ENCODE measurements at regions not wholly inside any gene's neighbourhood (a gene's known extent, or its start where the extent isn't known, plus 50 kb on each side); places are given as distances from the start of the nearest gene placed in this dataset.

- Histone ChIP-seq H3K4me3 (ENCODE audit: low read depth in 1 of 2, low read length in 2 of 2) (no peak overlapping the region), H3K27me3 (ENCODE audit: control insufficient read depth in 1 of 2, insufficient read depth in 2 of 2, low read length in 2 of 2) (no peaks in the 10 kb centered on the region), H3K27ac (ENCODE audit: low read depth in 2 of 2, low read length in 1 of 2) (no peak overlapping the region), H3K4me1 (ENCODE audit: control insufficient read depth in 2 of 2, insufficient read depth in 2 of 2, low read length in 1 of 2) (no peaks in the 10 kb centered on the region), H3K36me3 (ENCODE audit: control insufficient read depth in 2 of 2, insufficient read depth in 2 of 2, low read length in 1 of 2) (no peaks in the 10 kb centered on the region), H3K9me3 (ENCODE audit: control insufficient read depth in 2 of 2, insufficient read depth in 1 of 2, low read depth in 1 of 2, low read length in 1 of 2) (peaks cover 0 to 5% of the 10 kb centered on the region in 2 donors)
- WGBS, 2 donors, result 61 to 73% methylated on average over 3 of the region's 3 CpGs
These were observed 156.6 kb downstream of the RPAP3 start for GRCh38 chr12:47549258-47549657.

DNA sequence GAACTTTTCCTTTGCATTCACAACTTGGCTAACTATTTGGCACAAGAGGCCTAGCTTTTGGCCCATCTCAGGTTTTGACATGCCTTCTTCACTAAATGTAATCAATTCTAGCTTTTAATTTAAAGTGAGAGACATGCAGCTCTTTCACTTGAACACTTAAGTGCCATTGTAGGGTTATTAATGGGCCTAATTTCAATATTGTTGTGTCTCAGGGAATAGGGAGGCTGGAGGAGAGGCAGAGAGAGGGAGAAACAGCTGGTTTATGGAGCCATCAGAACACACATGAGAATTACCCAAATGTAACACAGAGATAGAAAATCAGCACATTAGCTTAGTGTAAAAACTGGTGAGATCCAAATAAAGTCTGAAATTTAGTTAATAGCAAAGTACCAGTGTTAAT, 157.4 kb downstream of the RPAP3 start:
- Histone ChIP-seq H3K27ac (ENCODE audit: low read depth in 2 of 2, low read length in 1 of 2) (no peak overlapping the region), H3K9me3 (ENCODE audit: control insufficient read depth in 2 of 2, insufficient read depth in 1 of 2, low read depth in 1 of 2, low read length in 1 of 2) (peaks cover 0 to 4% of the 10 kb centered on the region in 2 donors), H3K27me3 (ENCODE audit: control insufficient read depth in 1 of 2, insufficient read depth in 2 of 2, low read length in 2 of 2) (no peaks in the 10 kb centered on the region), H3K36me3 (ENCODE audit: control insufficient read depth in 2 of 2, insufficient read depth in 2 of 2, low read length in 1 of 2) (no peaks in the 10 kb centered on the region), H3K4me3 (ENCODE audit: low read depth in 1 of 2, low read length in 2 of 2) (no peak overlapping the region), H3K4me1 (ENCODE audit: control insufficient read depth in 2 of 2, insufficient read depth in 2 of 2, low read length in 1 of 2) (no peaks in the 10 kb centered on the region)

DNA sequence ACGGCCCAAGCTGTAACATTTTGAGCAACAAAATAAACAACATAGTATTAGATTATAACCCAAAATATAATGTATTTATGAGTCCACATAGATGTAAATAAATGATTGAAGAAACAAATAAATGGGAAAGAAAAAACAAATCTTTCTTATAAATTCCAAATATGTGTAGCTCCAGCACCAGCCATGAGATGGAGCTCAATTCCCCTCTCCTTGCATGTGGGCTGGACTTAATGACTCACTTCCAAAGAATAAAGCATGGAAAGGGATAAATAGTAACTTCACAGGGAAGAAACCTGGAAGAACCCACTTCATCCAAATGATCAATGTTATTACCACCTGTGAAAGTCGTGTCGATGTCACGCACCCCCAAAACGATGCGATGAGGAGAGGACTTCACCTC, 158.8 kb downstream of the RPAP3 start:
- Histone ChIP-seq H3K4me1 (ENCODE audit: control insufficient read depth in 2 of 2, insufficient read depth in 2 of 2, low read length in 1 of 2) (no peaks in the 10 kb centered on the region), H3K27ac (ENCODE audit: low read depth in 2 of 2, low read length in 1 of 2) (no peak overlapping the region), H3K4me3 (ENCODE audit: low read depth in 1 of 2, low read length in 2 of 2) (no peak overlapping the region), H3K36me3 (ENCODE audit: control insufficient read depth in 2 of 2, insufficient read depth in 2 of 2, low read length in 1 of 2) (no peaks in the 10 kb centered on the region), H3K9me3 (ENCODE audit: control insufficient read depth in 2 of 2, insufficient read depth in 1 of 2, low read depth in 1 of 2, low read length in 1 of 2) (no peaks in the 10 kb centered on the region), H3K27me3 (ENCODE audit: control insufficient read depth in 1 of 2, insufficient read depth in 2 of 2, low read length in 2 of 2) (no peaks in the 10 kb centered on the region)
- WGBS, 2 donors, result 83 to 84% methylated on average over 6 of the region's 6 CpGs

DNA sequence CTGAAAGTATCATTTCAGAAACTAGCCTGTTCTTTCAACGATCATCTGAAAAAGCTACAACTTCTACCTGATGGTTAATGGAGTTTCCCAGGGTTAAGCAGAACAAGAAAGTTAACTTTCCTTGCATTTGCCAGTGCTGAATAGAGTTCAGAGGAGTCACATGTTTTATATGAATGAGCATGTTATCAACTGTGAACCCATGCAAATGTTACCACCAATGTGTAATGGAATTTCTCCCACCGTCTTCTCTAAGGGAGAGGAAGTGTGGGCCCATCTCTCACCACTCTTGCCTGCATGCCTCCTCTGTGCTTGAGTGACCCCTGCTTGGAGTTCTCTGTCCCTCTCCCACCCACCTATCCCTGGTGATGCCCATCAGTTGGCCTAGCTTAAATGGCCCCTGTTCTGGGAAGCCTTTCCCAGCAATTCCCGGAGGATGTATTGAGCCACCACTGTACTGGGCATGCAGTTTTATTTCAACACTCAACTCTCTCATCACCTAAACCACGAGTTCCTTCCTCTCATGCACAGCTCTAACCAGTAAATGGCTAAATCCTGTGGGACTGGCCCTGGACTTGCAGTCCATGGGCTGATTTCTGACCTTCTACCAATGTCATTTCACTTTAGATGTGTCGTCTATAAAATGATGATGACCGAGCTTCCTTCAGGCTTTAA, 159.8 kb downstream of the RPAP3 start:
- Histone ChIP-seq H3K9me3 (ENCODE audit: control insufficient read depth in 2 of 2, insufficient read depth in 1 of 2, low read depth in 1 of 2, low read length in 1 of 2) (no peaks in the 10 kb centered on the region), H3K27ac (ENCODE audit: low read depth in 2 of 2, low read length in 1 of 2) (no peak overlapping the region), H3K4me1 (ENCODE audit: control insufficient read depth in 2 of 2, insufficient read depth in 2 of 2, low read length in 1 of 2) (no peaks in the 10 kb centered on the region), H3K36me3 (ENCODE audit: control insufficient read depth in 2 of 2, insufficient read depth in 2 of 2, low read length in 1 of 2) (no peaks in the 10 kb centered on the region), H3K27me3 (ENCODE audit: control insufficient read depth in 1 of 2, insufficient read depth in 2 of 2, low read length in 2 of 2) (no peaks in the 10 kb centered on the region), H3K4me3 (ENCODE audit: low read depth in 1 of 2, low read length in 2 of 2) (no peak overlapping the region)
- 77 to 80% methylated on average over 6 of the region's 6 CpGs for WGBS, 2 donors

- H3K4me3 ChIP-seq (ENCODE audit: low read depth in 1 of 2, low read length in 2 of 2), result no peak overlapping the region
- H3K4me1 ChIP-seq (ENCODE audit: control insufficient read depth in 2 of 2, insufficient read depth in 2 of 2, low read length in 1 of 2), result no peaks in the 10 kb centered on the region
- H3K9me3 ChIP-seq (ENCODE audit: control insufficient read depth in 2 of 2, insufficient read depth in 1 of 2, low read depth in 1 of 2, low read length in 1 of 2), result peaks cover 3 to 10% of the 10 kb centered on the region in 2 donors
- 15 to 21% methylated on average over 2 of the region's 2 CpGs for whole genome bisulfite sequencing, 2 donors
- no peaks in the 10 kb centered on the region for H3K36me3 ChIP-seq (ENCODE audit: control insufficient read depth in 2 of 2, insufficient read depth in 2 of 2, low read length in 1 of 2)
- no peak overlapping the region for H3K27ac ChIP-seq (ENCODE audit: low read depth in 2 of 2, low read length in 1 of 2)
- H3K27me3 ChIP-seq (ENCODE audit: control insufficient read depth in 1 of 2, insufficient read depth in 2 of 2, low read length in 2 of 2), result peaks cover 0 to 3% of the 10 kb centered on the region in 2 donors
These were observed 171.1 kb downstream of the RPAP3 start for GRCh38 chr12:47534695-47535094.

- no peaks in the 10 kb centered on the region for H3K36me3 ChIP-seq (ENCODE audit: control insufficient read depth in 2 of 2, insufficient read depth in 2 of 2, low read length in 1 of 2)
- H3K27ac ChIP-seq (ENCODE audit: low read depth in 2 of 2, low read length in 1 of 2), result no peak overlapping the region
- H3K4me3 ChIP-seq (ENCODE audit: low read depth in 1 of 2, low read length in 2 of 2), result no peak overlapping the region
- H3K27me3 ChIP-seq (ENCODE audit: control insufficient read depth in 1 of 2, insufficient read depth in 2 of 2, low read length in 2 of 2), result peaks cover 0 to 3% of the 10 kb centered on the region in 2 donors
- H3K4me1 ChIP-seq (ENCODE audit: control insufficient read depth in 2 of 2, insufficient read depth in 2 of 2, low read length in 1 of 2), result no peaks in the 10 kb centered on the region
- peaks cover 3 to 10% of the 10 kb centered on the region in 2 donors for H3K9me3 ChIP-seq (ENCODE audit: control insufficient read depth in 2 of 2, insufficient read depth in 1 of 2, low read depth in 1 of 2, low read length in 1 of 2)
These were observed 175.8 kb downstream of the RPAP3 start for GRCh38 chr12:47530050-47530449.

- no peaks in the 10 kb centered on the region for H3K36me3 ChIP-seq (ENCODE audit: control insufficient read depth in 2 of 2, insufficient read depth in 2 of 2, low read length in 1 of 2)
- H3K4me1 ChIP-seq (ENCODE audit: control insufficient read depth in 2 of 2, insufficient read depth in 2 of 2, low read length in 1 of 2), result no peaks in the 10 kb centered on the region
- H3K4me3 ChIP-seq (ENCODE audit: low read depth in 1 of 2, low read length in 2 of 2), result no peak overlapping the region
- peaks cover 0 to 3% of the 10 kb centered on the region in 2 donors for H3K27me3 ChIP-seq (ENCODE audit: control insufficient read depth in 1 of 2, insufficient read depth in 2 of 2, low read length in 2 of 2)
- no peak overlapping the region for H3K27ac ChIP-seq (ENCODE audit: low read depth in 2 of 2, low read length in 1 of 2)
- H3K9me3 ChIP-seq (ENCODE audit: control insufficient read depth in 2 of 2, insufficient read depth in 1 of 2, low read depth in 1 of 2, low read length in 1 of 2), result peaks cover 3 to 9% of the 10 kb centered on the region in 2 donors
- WGBS, 2 donors, result 42 to 59% methylated on average over 1 of the region's 1 CpG
These were observed 178.0 kb downstream of the RPAP3 start for GRCh38 chr12:47527816-47528215.

DNA sequence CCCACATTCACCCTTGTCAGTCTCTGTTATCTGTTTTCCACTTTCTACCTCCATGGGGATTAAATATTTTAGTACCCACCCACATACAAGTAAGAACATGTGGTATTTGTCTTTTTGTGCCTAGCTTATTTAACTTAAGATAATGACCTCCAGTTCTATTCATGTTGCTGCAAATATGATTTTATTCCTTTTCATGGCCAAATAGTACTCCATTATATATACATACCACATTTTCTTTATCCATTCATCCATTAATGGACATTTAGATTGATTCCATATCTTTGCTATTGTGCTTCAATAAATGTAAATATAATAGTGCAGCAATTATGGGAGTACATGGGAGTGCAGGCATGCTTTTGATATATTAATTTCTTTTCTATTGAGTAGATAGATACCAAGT, 185.8 kb downstream of the RPAP3 start:
- Histone ChIP-seq H3K4me3 (ENCODE audit: low read depth in 1 of 2, low read length in 2 of 2) (no peak overlapping the region), H3K27me3 (ENCODE audit: control insufficient read depth in 1 of 2, insufficient read depth in 2 of 2, low read length in 2 of 2) (no peaks in the 10 kb centered on the region), H3K4me1 (ENCODE audit: control insufficient read depth in 2 of 2, insufficient read depth in 2 of 2, low read length in 1 of 2) (no peaks in the 10 kb centered on the region), H3K36me3 (ENCODE audit: control insufficient read depth in 2 of 2, insufficient read depth in 2 of 2, low read length in 1 of 2) (no peaks in the 10 kb centered on the region), H3K27ac (ENCODE audit: low read depth in 2 of 2, low read length in 1 of 2) (no peak overlapping the region), H3K9me3 (ENCODE audit: control insufficient read depth in 2 of 2, insufficient read depth in 1 of 2, low read depth in 1 of 2, low read length in 1 of 2) (no peaks in the 10 kb centered on the region)

DNA sequence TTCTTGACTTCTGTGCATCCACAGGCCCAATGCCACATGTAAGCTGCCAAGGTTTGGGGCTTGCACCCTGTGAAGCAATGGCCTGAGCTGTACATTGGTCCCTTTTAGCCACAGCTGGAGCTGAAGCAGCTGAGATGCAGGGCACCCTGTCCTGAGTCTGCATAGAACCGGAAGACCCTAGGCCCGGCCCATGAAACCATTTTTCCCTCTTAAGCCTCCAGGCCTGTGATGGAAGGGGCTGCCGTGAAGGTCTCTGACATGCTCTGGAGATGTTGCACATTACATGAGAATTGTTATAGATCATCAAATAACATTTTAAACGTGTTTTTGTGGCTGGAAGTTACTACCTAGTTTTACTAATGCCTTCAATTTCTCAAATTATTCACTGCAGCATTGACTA, 188.7 kb downstream of the RPAP3 start:
- WGBS, 2 donors, result 70 to 75% methylated on average over 4 of the region's 4 CpGs

DNA sequence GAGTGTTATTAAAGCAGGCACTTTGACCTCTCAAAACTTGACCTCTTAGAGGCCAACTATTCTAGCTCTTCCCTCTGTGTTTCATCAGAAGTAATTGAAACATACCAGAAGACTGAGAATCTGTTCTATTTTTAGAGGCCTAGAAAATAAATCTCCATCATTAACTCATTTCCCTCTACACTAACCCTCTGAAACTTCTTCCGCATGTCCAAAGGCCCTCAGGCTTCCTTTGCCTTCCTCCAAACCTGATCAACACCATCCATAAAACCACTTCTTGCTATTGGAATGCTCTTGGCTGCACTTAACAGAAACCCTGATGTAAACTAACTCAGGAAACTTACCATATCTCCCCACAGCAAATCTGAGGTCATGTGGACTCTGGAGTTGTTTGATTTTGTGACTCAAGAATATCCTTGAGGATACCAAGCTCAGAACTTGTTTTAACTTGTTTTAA, 196.4 kb downstream of the RPAP3 start:
- Histone ChIP-seq H3K4me1 (ENCODE audit: control insufficient read depth in 2 of 2, insufficient read depth in 2 of 2, low read length in 1 of 2) (no peaks in the 10 kb centered on the region), H3K9me3 (ENCODE audit: control insufficient read depth in 2 of 2, insufficient read depth in 1 of 2, low read depth in 1 of 2, low read length in 1 of 2) (peaks cover 0 to 3% of the 10 kb centered on the region in 2 donors), H3K36me3 (ENCODE audit: control insufficient read depth in 2 of 2, insufficient read depth in 2 of 2, low read length in 1 of 2) (no peaks in the 10 kb centered on the region), H3K27me3 (ENCODE audit: control insufficient read depth in 1 of 2, insufficient read depth in 2 of 2, low read length in 2 of 2) (no peaks in the 10 kb centered on the region), H3K4me3 (ENCODE audit: low read depth in 1 of 2, low read length in 2 of 2) (no peak overlapping the region), H3K27ac (ENCODE audit: low read depth in 2 of 2, low read length in 1 of 2) (no peak overlapping the region)
- WGBS, 2 donors, result 40 to 64% methylated on average over 1 of the region's 1 CpG

More for the DNA sequence above, 188.7 kb downstream of the RPAP3 start:
- Histone ChIP-seq H3K36me3 (ENCODE audit: control insufficient read depth in 2 of 2, insufficient read depth in 2 of 2, low read length in 1 of 2) (no peaks in the 10 kb centered on the region), H3K4me3 (ENCODE audit: low read depth in 1 of 2, low read length in 2 of 2) (no peak overlapping the region), H3K9me3 (ENCODE audit: control insufficient read depth in 2 of 2, insufficient read depth in 1 of 2, low read depth in 1 of 2, low read length in 1 of 2) (peaks cover 0 to 3% of the 10 kb centered on the region in 2 donors), H3K27me3 (ENCODE audit: control insufficient read depth in 1 of 2, insufficient read depth in 2 of 2, low read length in 2 of 2) (no peaks in the 10 kb centered on the region), H3K4me1 (ENCODE audit: control insufficient read depth in 2 of 2, insufficient read depth in 2 of 2, low read length in 1 of 2) (no peaks in the 10 kb centered on the region), H3K27ac (ENCODE audit: low read depth in 2 of 2, low read length in 1 of 2) (no peak overlapping the region)
